ENCODE measurements at regions not wholly inside any gene's neighbourhood (a gene's known extent, or its start where the extent isn't known, plus 50 kb on each side); places are given as distances from the start of the nearest gene placed in this dataset.
"Not testable (repeated sequence)": the region's sequence is repeated elsewhere in the genome, so short reads cannot be mapped to it uniquely, and the experiment has no call there.

DNA sequence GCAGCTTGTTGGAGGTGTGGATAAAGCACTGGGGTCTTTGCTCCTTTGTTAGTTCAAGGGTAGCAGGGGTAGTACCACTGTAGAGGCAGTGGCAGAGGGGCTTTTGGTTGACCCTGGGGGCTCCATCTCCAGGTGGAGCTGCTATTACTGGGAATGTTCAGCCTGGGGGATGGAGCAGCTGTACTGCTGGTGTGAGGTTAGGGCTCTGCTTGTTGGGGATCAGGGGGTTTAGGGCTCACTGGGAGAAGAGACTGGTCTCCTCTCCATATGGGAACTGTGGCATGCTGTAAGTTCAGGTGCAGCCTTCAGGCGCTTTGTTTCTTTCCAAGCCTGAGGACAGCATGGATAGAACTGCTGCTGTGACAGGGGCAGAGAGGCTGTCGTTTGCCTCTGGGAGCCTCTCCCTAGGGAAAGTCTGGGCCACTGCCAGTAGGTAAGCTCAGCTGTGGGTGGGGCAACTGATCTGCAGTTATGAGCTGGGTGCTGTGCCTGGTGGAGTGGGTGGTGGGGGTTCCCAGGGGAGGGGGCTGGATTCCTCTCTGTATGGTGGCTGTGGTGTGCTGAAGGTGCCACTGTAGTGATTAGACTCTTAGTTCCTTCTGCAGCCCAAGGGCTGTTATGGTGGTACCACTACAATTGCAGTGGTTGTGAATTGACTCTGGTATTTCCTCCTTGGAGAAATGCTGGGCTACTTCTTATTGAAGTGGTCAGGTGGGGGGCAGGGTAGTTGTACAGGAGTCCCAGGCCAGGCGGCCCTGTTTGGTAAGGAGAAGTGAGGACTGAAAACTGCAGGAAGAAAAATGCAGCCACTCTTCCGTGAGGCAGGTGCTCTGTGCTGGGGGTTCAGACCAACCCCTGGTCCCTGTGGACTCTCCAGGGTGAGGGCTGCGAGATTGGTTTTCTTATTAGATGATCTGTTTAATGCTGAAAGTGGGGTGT lies 100.6 kb downstream of the OR4F15 start:
- TF ChIP-seq, protein P1, sequence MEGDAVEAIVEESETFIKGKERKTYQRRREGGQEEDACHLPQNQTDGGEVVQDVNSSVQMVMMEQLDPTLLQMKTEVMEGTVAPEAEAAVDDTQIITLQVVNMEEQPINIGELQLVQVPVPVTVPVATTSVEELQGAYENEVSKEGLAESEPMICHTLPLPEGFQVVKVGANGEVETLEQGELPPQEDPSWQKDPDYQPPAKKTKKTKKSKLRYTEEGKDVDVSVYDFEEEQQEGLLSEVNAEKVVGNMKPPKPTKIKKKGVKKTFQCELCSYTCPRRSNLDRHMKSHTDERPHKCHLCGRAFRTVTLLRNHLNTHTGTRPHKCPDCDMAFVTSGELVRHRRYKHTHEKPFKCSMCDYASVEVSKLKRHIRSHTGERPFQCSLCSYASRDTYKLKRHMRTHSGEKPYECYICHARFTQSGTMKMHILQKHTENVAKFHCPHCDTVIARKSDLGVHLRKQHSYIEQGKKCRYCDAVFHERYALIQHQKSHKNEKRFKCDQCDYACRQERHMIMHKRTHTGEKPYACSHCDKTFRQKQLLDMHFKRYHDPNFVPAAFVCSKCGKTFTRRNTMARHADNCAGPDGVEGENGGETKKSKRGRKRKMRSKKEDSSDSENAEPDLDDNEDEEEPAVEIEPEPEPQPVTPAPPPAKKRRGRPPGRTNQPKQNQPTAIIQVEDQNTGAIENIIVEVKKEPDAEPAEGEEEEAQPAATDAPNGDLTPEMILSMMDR (conservative IDR thresholded peaks at IDR 0.05; ENCODE audit: low read length), result not testable (repeated sequence)
- not testable (repeated sequence) for TF ChIP-seq EZH2phosphoT487 (IDR thresholded peaks at IDR 0.05; ENCODE audit: borderline replicate concordance)
